Right ventricle myocardium superior (tissue), 1 donor: ENCODE measurements at regions not wholly inside any gene's neighbourhood (a gene's known extent, or its start where the extent isn't known, plus 50 kb on each side); places are given as distances from the start of the nearest gene placed in this dataset.

Source experiments
- ATAC-seq: fragments of 200-7000 bp; cut with Tn5 transposase; one replicate; pipeline ENCODE4 v1.9.1; 2020; ENCODE audit warnings: mild to moderate bottlenecking; ENCODE audit not compliant: poor library complexity
- DNase-seq: peaks from one replicate; pipeline ENCODE4 v3.0.0-alpha.2; 2020
- intact Hi-C: fragments of 100-400 bp; cut with DNase I; formaldehyde crosslinking; loops from one replicate; pipeline ENCODE4 v1.11.2; 2022
- donor health status: DM: no; HTN: yes; CAD: no; lungs with severe emphysema.

- DNase-seq (no peak), ATAC-seq (no peak)
- intact Hi-C loops: no loop called here
Measured at GRCh38 chr1:36743286-36744005, 260.7 kb upstream of the CSF3R start.

GRCh38 chr1:36741066-36741465 lies 258.4 kb upstream of the CSF3R start:
- no peak for ATAC-seq
- intact Hi-C loops: no loop called here

GRCh38 chr1:36740446-36740845 lies 257.7 kb upstream of the CSF3R start:
- intact Hi-C loops: no loop called here
- DNase-seq: no peak
- ATAC-seq: no peak

More at GRCh38 chr1:36741066-36741465, 258.4 kb upstream of the CSF3R start:
- no peak for DNase-seq

- intact Hi-C loops: no loop called here
- ATAC-seq: no peak
- no peak for DNase-seq
Measured at GRCh38 chr1:36739703-36740289, 257.1 kb upstream of the CSF3R start.

- DNase-seq (no peak), ATAC-seq (no peak)
- intact Hi-C loops: no loop called here
Measured at GRCh38 chr1:36738245-36738644, 255.5 kb upstream of the CSF3R start.

DNA sequence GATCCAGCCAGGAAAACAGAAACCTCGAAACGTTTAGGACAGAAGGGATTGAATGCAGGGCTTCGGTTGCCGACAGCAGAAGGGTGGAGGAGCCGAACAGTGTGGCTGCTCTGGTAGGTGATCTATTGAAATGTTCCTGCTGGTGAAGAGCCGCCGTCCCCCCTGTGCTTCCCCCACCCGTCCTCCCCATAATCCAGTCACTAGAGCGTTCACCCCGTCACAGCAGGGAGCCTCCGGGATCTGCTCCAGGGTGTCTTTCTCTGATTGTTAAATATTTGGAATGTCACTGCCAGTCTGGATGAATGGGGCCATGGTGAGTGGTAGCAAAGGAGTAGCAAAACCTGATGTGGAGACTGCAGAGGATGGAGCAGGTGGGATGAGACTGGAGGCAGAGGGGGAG lies 255.1 kb upstream of the CSF3R start:
- intact Hi-C loops: no loop called here
- ATAC-seq (no peak), DNase-seq (no peak)

- intact Hi-C loops: no loop called here
- DNase-seq: no peak
- ATAC-seq: no peak
Measured at GRCh38 chr1:36737038-36737555, 254.4 kb upstream of the CSF3R start.

DNA sequence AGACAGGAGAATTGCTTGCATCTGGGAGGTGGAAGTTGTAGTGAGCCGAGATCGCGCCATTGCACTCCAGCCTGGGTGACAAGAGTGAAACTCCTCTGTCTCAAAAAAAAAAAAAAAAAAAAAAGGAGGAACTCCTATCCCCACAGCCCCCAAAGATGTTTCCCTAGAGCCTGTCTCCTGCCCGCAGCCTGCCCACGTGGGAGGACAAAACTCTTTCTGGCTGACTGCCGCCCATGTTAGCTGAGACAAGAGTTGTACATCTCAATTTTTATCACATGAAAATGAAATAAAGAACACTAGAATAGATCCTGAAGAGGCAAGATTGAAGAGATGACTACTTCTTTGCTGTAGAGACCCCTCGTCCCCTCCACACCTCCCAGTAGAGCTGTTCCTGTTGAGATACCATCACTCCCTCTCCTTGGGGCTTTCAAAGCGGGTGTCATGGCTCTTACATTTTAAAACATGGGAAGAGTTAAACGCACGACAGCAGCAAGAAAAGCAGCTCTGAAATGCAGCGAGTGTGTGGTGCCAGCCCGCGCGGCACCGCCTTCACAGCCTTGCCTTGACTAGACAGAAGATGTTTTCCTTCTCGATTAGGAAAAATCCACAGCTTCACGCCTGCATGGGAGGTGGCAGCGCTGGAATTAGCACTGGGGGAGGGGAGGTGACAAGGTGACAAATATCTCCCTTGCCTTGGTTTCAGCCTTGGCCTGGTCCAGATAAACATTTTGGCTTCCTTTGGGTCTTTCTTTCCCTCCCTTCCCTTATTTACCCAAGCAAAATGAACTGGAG lies 253.4 kb upstream of the CSF3R start:
- intact Hi-C loops: no loop called here
- DNase-seq: no peak
- no peak for ATAC-seq

- ATAC-seq (no peak), DNase-seq (no peak)
- intact Hi-C loops: no loop called here
Measured at GRCh38 chr1:36735436-36735835, 252.7 kb upstream of the CSF3R start.

- intact Hi-C loops: no loop called here
- ATAC-seq (no peak), DNase-seq (no peak)
Measured at GRCh38 chr1:36734356-36734755, 251.6 kb upstream of the CSF3R start.

DNA sequence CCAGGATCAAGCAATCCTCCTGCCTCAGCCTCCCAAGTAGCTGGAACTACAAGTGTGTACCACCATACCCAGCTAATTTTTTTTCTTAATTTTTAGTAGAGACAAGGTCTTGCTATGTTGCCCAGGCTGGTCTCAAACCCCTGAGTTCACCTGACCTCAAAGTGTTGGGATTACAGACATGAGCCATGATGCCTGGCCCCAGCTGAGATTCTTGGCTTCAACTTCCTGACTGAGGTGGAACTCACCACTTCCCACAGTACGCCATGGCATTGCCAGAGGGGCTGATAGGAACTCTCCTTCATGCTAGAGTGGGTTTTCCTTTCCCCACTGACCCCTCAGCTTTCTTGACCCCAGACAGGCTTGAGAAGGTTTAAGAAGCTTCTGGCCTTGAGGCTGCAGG lies 251.0 kb upstream of the CSF3R start:
- DNase-seq (no peak), ATAC-seq (no peak)
- intact Hi-C loops: no loop called here

- no peak for ATAC-seq
- no peak for DNase-seq
- intact Hi-C loops: no loop called here
Measured at GRCh38 chr1:36732015-36732356, 249.3 kb upstream of the CSF3R start.

GRCh38 chr1:36731226-36732014 lies 248.7 kb upstream of the CSF3R start:
- intact Hi-C loops: no loop called here
- ATAC-seq: no peak
- DNase-seq: no peak

DNA sequence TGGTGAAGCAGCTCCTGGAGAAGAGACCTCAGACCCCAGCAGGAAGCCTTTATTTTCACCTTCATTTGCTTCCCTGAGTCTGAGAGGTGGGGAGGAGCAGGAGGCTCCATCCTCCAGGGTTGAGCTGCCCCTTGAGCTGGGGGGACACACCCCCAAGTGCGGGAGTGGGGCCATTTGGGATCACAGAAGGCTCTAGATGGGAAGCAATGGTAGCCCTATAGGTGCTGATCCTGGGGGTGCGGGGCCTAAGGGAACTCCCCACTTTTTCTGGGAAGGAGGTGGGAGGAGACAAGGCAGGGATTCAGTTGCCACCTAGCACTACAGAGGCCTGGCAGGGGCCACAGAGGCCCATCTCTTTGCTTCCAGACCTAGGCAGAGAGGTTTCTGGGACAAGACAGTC lies 247.9 kb upstream of the CSF3R start:
- intact Hi-C loops: no loop called here
- no peak for ATAC-seq

GRCh38 chr1:36729716-36730510 lies 247.2 kb upstream of the CSF3R start:
- DNase-seq: no peak
- ATAC-seq: no peak
- intact Hi-C loops: no loop called here

More for the DNA sequence above, 247.9 kb upstream of the CSF3R start:
- no peak for DNase-seq

DNA sequence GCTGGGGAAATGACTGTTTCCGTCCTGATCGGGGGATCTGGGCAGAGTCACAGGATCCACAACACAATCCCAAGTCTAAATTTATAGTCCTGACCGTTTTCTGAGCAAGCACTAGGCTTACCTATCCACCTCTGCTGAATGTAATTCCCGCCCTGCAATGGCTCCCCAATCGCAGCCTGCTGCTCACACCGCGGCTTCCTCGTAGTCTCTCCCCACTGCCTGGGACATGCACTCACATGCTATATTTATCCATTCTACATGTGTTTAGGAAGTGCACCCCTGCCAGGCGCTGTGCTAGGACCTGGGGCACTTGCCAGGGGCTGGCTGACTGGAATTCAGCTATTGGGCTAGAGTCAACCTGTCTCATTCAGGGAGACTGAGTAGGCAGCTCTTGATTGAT lies 246.6 kb upstream of the CSF3R start:
- intact Hi-C loops: no loop called here
- no peak for ATAC-seq
- DNase-seq: no peak

DNA sequence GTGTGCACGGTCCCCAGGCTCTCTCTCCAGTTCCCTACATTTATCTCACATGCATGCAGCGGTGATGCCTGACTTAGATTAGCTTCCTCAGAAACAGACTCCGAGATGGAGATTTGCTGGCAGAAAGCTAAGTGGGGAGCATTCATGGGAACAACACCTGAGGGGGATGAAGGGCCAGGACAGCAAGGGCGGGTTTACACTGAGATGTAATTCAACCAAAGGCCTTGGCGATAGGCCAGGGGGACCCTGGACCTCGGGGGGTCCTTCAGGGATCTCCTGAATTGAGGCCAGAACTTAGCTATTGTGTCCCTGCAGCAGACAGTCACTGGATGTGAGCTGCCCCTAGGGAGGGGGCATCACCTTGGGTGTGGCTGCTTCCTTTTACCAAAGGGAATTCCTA lies 246.1 kb upstream of the CSF3R start:
- no peak for ATAC-seq
- DNase-seq: no peak
- intact Hi-C loops: no loop called here

DNA sequence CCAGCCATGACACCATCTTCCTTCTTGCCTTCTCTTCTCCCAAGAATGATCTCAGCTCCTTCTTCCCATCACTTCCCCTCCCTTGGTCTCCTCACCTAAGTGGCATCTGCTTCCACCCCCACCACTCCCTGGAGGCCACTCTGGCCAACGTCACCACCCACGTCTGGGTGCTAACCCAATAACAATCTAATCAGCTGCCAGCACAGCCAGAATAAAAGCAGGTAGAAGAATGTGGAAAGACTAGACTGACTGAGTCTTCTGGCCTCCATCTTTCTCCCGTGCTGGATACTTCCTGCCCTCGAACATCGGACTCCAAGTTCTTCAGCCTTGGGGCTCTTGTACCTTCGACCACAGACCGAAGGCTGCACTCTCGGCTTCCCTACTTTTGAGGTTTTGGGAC lies 245.3 kb upstream of the CSF3R start:
- intact Hi-C loops: no loop called here
- DNase-seq: no peak
- ATAC-seq: no peak
